GM12891 (cell line): ENCODE measurements at regions not wholly inside any gene's neighbourhood (a gene's known extent, or its start where the extent isn't known, plus 50 kb on each side); places are given as distances from the start of the nearest gene placed in this dataset.
"Not testable (repeated sequence)": the region's sequence is repeated elsewhere in the genome, so short reads cannot be mapped to it uniquely, and the experiment has no call there.

Experiments used
- DNase-seq: peaks from one replicate; pipeline ENCODE4 v3.0.0; 2011; ENCODE audit warnings: low spot score; ENCODE audit not compliant: insufficient read length
- FAIRE-seq: peaks from 2 replicates; lab custom pipeline; 2011; peaks lifted over from hg19 to GRCh38; lab: Jason Lieb, UNC
- PAX5 ChIP-seq: IDR thresholded peaks from 2 replicates; pipeline ENCODE4 v1.6.1; 2011; ENCODE audit warnings: low read length, moderate library complexity, mild to moderate bottlenecking; ENCODE audit not compliant: insufficient read depth, severe bottlenecking
- POLR2A ChIP-seq: IDR thresholded peaks from 2 replicates; pipeline ENCODE4 v1.6.1; 2011; ENCODE audit warnings: low read depth, low read length, control low read depth
- POLR2AphosphoS5 ChIP-seq: IDR thresholded peaks from 2 replicates; pipeline ENCODE4 v1.6.1; 2011; ENCODE audit warnings: low read depth, low read length, control low read depth
- POU2F2 ChIP-seq: IDR thresholded peaks from 2 replicates; pipeline ENCODE4 v1.6.1; 2011; ENCODE audit warnings: low read depth, mild to moderate bottlenecking, control low read depth, low read length, moderate library complexity
- SPI1 ChIP-seq: IDR thresholded peaks from 2 replicates; pipeline ENCODE4 v1.6.1; 2011; ENCODE audit warnings: low read depth, low read length, control low read depth
- TAF1 ChIP-seq: IDR thresholded peaks from 2 replicates; pipeline ENCODE4 v1.6.1; 2011; ENCODE audit warnings: low read depth, low read length, control low read depth

DNA sequence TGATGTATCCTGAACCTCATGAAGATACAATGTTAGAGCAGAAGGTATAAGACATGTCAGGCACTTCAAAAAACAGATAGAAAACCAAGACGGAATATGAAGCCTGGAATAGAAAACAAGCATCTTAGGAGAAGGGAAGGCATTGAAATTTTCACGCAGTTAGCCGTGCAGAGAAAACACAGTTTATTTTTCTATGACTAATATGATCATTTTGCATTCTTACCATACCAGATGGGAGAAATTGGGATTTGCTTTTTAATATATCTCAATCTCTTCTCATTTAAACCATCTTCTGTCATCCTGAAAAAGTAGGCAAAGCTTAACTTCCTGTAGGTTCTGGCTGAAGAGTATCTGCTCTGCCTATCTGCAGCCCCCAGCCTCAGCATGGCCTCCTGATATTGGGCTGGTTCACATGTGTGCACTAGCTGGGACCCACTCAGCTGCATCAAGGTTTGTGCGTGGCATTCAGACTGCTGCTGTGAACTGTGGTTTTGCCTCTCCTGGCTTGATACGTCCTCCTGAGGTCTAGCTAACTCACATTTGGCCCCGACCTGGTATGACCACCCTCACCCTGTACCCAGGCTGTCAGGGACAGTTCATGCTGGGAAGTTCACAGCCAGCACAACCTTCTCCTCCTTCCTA lies 392.5 kb upstream of the SASH1 start:
- no peak for DNase-seq
- no peak for TF ChIP-seq SPI1
- TF ChIP-seq TAF1: no peak
- TF ChIP-seq PAX5: no peak
- no peak for TF ChIP-seq POLR2AphosphoS5
- TF ChIP-seq POU2F2: no peak
- TF ChIP-seq POLR2A: no peak
- no peak for FAIRE-seq

DNA sequence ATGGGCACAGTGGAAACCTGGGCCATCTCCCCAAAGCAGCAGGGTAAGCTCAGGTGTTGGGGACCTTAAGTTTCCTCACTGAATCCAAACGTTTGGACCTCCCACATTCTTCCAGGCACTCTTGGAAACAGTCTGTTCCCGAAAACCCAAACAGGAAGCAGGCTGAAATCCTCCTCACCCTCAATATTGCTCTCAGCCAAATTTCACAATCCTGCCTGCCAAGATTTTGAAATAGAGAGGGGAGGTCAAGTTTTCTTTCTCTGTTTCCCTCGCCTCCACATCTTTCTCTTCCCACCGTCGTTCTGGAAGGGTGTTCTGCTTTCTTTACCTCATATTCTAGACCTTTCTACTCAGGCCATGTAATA lies 392.0 kb upstream of the SASH1 start:
- DNase-seq: no peak
- no peak for FAIRE-seq

GRCh38 chr6:147951726-147952125 lies 390.9 kb upstream of the SASH1 start:
- no peak for FAIRE-seq
- no peak for TF ChIP-seq TAF1
- no peak for TF ChIP-seq SPI1
- no peak for DNase-seq

More for the DNA sequence above, 392.0 kb upstream of the SASH1 start:
- TF ChIP-seq POLR2AphosphoS5 (no peak), POU2F2 (no peak), SPI1 (no peak), POLR2A (no peak), TAF1 (no peak), PAX5 (no peak)

DNA sequence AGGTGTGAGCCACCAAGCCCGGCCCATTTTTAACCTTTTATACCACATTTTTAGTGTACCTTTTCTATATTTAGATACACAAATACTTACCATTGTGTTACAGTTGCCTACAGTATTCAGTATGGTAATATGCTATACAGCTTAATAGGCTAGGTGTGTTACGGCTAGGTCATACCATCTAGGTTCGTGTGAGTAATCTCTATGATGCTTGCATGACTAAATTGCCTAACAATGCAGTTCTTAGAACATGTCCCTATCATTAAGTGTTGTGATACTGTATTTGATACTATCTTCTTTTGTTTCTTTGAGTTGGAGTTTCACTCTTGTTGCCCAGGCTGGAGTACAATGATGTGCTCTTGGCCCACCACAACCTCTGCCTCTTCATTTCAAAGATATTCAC lies 387.7 kb upstream of the SASH1 start:
- TF ChIP-seq TAF1 (no peak), POLR2AphosphoS5 (no peak), SPI1 (no peak), POLR2A (no peak), POU2F2 (no peak), PAX5 (no peak)
- FAIRE-seq (no peak), DNase-seq (no peak)

DNA sequence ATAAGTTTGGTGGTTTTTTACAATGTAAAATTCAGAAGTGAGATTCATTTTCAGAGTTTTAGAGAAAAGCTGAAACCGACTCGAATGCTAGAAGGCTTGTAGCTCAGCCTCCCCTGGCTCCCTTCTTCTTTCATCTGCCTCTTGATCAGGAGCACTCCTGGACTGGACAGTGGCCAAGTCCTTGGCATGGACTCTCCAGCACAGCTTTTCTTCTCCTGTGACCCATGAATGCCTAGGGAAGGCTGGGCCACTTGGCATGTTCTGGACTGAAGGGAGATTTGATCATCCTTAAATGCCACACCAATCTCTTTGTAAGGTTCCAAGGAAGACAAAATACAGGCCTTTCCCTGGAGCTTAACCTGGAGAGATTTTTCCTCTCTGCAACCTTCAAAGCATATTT lies 384.0 kb upstream of the SASH1 start:
- no peak for DNase-seq
- TF ChIP-seq POLR2A (no peak), PAX5 (no peak), SPI1 (no peak), POU2F2 (no peak), POLR2AphosphoS5 (no peak), TAF1 (no peak)
- FAIRE-seq: no peak

GRCh38 chr6:147961481-147962141 lies 381.0 kb upstream of the SASH1 start:
- FAIRE-seq (no peak), DNase-seq (no peak)
- TF ChIP-seq PAX5: no peak
- TF ChIP-seq POLR2A: no peak
- no peak for TF ChIP-seq SPI1
- no peak for TF ChIP-seq POU2F2
- no peak for TF ChIP-seq TAF1
- no peak for TF ChIP-seq POLR2AphosphoS5

DNA sequence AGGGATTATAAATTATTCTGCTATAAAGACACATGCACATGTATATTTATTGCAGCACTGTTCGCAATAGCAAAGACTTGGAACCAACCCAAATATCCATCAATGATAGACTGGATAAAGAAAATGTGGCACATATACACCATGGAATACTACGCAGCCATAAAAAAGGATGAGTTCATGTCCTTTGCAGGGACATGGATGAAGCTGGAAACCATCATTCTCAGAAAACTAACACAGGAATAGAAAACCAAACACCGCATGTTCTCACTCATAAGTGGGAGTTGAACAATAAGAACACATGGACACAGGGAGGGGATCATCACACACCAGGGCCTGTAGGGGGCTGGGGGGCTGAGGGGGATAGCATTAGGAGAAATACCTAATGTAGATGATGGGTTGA lies 377.2 kb upstream of the SASH1 start:
- not testable (repeated sequence) for FAIRE-seq, DNase-seq

DNA sequence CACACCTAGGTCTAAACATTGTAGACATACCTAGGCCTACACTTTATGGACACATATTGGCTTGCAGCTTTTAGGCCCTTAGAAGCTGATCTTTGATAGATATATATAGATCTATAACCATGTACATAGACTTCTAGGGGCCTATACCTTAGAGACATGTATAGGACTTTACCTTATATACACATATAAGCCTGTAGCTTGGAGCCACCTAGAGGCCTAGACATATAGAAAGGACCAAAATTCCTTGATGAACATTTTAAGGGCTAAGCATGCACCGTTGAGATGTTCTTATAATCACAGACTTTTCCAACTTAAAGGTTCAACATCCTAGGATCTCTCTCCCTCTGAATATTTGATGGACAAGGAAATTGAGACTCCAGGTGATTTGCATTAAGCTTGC lies 371.7 kb upstream of the SASH1 start:
- DNase-seq (no peak), FAIRE-seq (no peak)
- TF ChIP-seq TAF1 (no peak), SPI1 (no peak), POLR2A (no peak)

- no peak for FAIRE-seq
- TF ChIP-seq TAF1 (no peak), SPI1 (no peak), POLR2A (no peak), PAX5 (no peak)
- no peak for DNase-seq
These were observed 370.2 kb upstream of the SASH1 start for GRCh38 chr6:147972448-147972847.

DNA sequence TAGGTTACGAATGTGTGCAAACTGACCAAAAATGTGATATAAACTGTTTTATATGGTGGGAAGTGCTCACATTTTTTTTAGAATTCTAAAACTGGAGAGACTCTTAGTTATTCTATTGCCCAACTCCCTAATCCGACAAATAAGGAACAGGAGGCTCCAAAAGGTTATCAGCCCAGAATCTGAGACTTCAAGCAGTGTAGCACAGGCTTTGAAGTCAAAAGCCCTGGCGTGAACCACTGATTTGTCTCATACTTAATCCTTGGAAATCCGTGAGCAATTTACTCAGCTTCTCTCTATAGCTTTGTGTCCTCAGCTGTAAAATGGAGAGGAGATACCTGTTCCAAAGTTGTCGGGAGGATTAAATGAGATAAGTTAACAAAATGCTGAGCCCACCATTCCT lies 368.8 kb upstream of the SASH1 start:
- FAIRE-seq (no peak), DNase-seq (no peak)
- TF ChIP-seq PAX5 (no peak), POLR2AphosphoS5 (no peak), SPI1 (no peak), POLR2A (no peak), TAF1 (no peak), POU2F2 (no peak)

GRCh38 chr6:147974376-147974775 lies 368.3 kb upstream of the SASH1 start:
- no peak for TF ChIP-seq TAF1
- TF ChIP-seq POU2F2: no peak
- no peak for TF ChIP-seq PAX5
- no peak for TF ChIP-seq POLR2AphosphoS5
- TF ChIP-seq POLR2A: no peak
- FAIRE-seq (no peak), DNase-seq (no peak)
